Activated CD8-positive, alpha-beta T cell treated with anti-CD3 and anti-CD28 coated beads, Interleukin-2, amount 10 ng/mL, durations not matched to agents 7 days and 5 days (primary cell): ENCODE measurements at regions not wholly inside any gene's neighbourhood (a gene's known extent, or its start where the extent isn't known, plus 50 kb on each side); places are given as distances from the start of the nearest gene placed in this dataset.

Experiments used
- ATAC-seq: fragments of 150-1000 bp; cut with Tn5 transposase; one replicate; pipeline ENCODE4 v1.10.0; 2021; ENCODE audit warnings: moderate library complexity
- CTCF ChIA-PET: fragments of 350-600 bp; sonication (Branson Sonifier 250); formaldehyde crosslinking; loops from one replicate; lab custom pipeline; 2021; ENCODE audit warnings: antibody characterized with exemption; lab: Charles Lee
- POLR2A ChIA-PET: fragments of 350-600 bp; sonication (Branson Sonifier 250); formaldehyde crosslinking; loops from one replicate; lab custom pipeline; 2021; ENCODE audit warnings: antibody characterized with exemption; lab: Charles Lee
- DNase-seq: peaks from one replicate; pipeline ENCODE4 v3.0.0-alpha.2; 2020
- H3K27ac Mint-ChIP-seq: one replicate; pipeline ENCODE4 v1.8.0; 2021; ENCODE audit warnings: mild to moderate bottlenecking, mixed read lengths
- H3K27me3 Mint-ChIP-seq: one replicate; pipeline ENCODE4 v1.8.0; 2021; ENCODE audit warnings: low read depth, mixed read lengths
- H3K36me3 Mint-ChIP-seq: one replicate; pipeline ENCODE4 v1.8.0; 2021; ENCODE audit warnings: low read depth, mixed read lengths
- H3K4me1 Mint-ChIP-seq: one replicate; pipeline ENCODE4 v1.8.0; 2021; ENCODE audit warnings: low read depth, mixed read lengths
- H3K4me3 Mint-ChIP-seq: one replicate; pipeline ENCODE4 v1.8.0; 2021; ENCODE audit warnings: mild to moderate bottlenecking, mixed read lengths
- H3K9me3 Mint-ChIP-seq: one replicate; pipeline ENCODE4 v1.8.0; 2022; ENCODE audit warnings: mixed read lengths; ENCODE audit not compliant: insufficient read depth

GRCh38 chr5:28082610-28083009 is 1044.2 kb upstream of the CDH9 start:
- no peaks in the 10 kb centered on the region for H3K4me1 Mint-ChIP-seq
- POLR2A ChIA-PET = no interaction called here
- H3K9me3 Mint-ChIP-seq = peaks cover 21% of the 10 kb centered on the region
- H3K4me3 Mint-ChIP-seq = no peak overlapping the region
- DNase-seq = no peak
- no peak for ATAC-seq
- no peak overlapping the region for H3K27ac Mint-ChIP-seq
- CTCF ChIA-PET = no interaction called here
- H3K36me3 Mint-ChIP-seq = no peaks in the 10 kb centered on the region
- no peaks in the 10 kb centered on the region for H3K27me3 Mint-ChIP-seq

GRCh38 chr5:28077291-28078240 is 1039.2 kb upstream of the CDH9 start:
- Mint-ChIP-seq H3K27ac (no peak overlapping the region), H3K9me3 (peaks cover 36% of the 10 kb centered on the region), H3K27me3 (no peaks in the 10 kb centered on the region), H3K36me3 (no peaks in the 10 kb centered on the region), H3K4me1 (no peaks in the 10 kb centered on the region), H3K4me3 (no peak overlapping the region)
- ChIA-PET CTCF (no interaction called here), POLR2A (no interaction called here)
- ATAC-seq (no peak), DNase-seq (no peak)

- Mint-ChIP-seq H3K9me3 (peaks cover 15% of the 10 kb centered on the region), H3K27ac (no peak overlapping the region), H3K27me3 (no peaks in the 10 kb centered on the region), H3K36me3 (no peaks in the 10 kb centered on the region), H3K4me1 (no peaks in the 10 kb centered on the region), H3K4me3 (no peak overlapping the region)
- ATAC-seq (no peak), DNase-seq (no peak)
- ChIA-PET POLR2A (no interaction called here), CTCF (no interaction called here)
Observed at GRCh38 chr5:28066856-28067255, 1028.5 kb upstream of the CDH9 start.

- Mint-ChIP-seq H3K9me3 (peaks cover 15% of the 10 kb centered on the region), H3K4me3 (no peak overlapping the region), H3K36me3 (no peaks in the 10 kb centered on the region), H3K27ac (no peak overlapping the region), H3K4me1 (no peaks in the 10 kb centered on the region), H3K27me3 (no peaks in the 10 kb centered on the region)
- ATAC-seq = no peak
- CTCF ChIA-PET = no interaction called here
- no peak for DNase-seq
- POLR2A ChIA-PET = no interaction called here
Observed at GRCh38 chr5:28065656-28066055, 1027.3 kb upstream of the CDH9 start.

GRCh38 chr5:28046596-28046995 is 1008.2 kb upstream of the CDH9 start:
- H3K4me3 Mint-ChIP-seq = no peak overlapping the region
- no peaks in the 10 kb centered on the region for H3K27me3 Mint-ChIP-seq

GRCh38 chr5:28027851-28028250 is 989.5 kb upstream of the CDH9 start:
- POLR2A ChIA-PET = no interaction called here
- no peak overlapping the region for H3K27ac Mint-ChIP-seq
- no peaks in the 10 kb centered on the region for H3K36me3 Mint-ChIP-seq
- H3K4me3 Mint-ChIP-seq = no peak overlapping the region
- H3K9me3 Mint-ChIP-seq = peaks cover 27% of the 10 kb centered on the region
- H3K27me3 Mint-ChIP-seq = no peaks in the 10 kb centered on the region
- ATAC-seq (no peak), DNase-seq (no peak)
- no peaks in the 10 kb centered on the region for H3K4me1 Mint-ChIP-seq
- CTCF ChIA-PET = no interaction called here

More at GRCh38 chr5:28046596-28046995, 1008.2 kb upstream of the CDH9 start:
- CTCF ChIA-PET = no interaction called here
- H3K36me3 Mint-ChIP-seq = no peaks in the 10 kb centered on the region
- H3K27ac Mint-ChIP-seq = no peak overlapping the region
- POLR2A ChIA-PET = no interaction called here
- H3K4me1 Mint-ChIP-seq = no peaks in the 10 kb centered on the region
- ATAC-seq (no peak), DNase-seq (no peak)
- peaks cover 15% of the 10 kb centered on the region for H3K9me3 Mint-ChIP-seq

GRCh38 chr5:28017178-28017577 is 978.8 kb upstream of the CDH9 start:
- ATAC-seq (no peak), DNase-seq (no peak)
- Mint-ChIP-seq H3K27me3 (no peaks in the 10 kb centered on the region), H3K36me3 (no peaks in the 10 kb centered on the region), H3K4me3 (no peak overlapping the region), H3K9me3 (peaks cover 46% of the 10 kb centered on the region), H3K4me1 (no peaks in the 10 kb centered on the region), H3K27ac (no peak overlapping the region)
- ChIA-PET POLR2A (no interaction called here), CTCF (no interaction called here)

GRCh38 chr5:28014779-28015178 is 976.4 kb upstream of the CDH9 start:
- ChIA-PET CTCF (no interaction called here), POLR2A (no interaction called here)
- Mint-ChIP-seq H3K27ac (no peak overlapping the region), H3K36me3 (no peaks in the 10 kb centered on the region), H3K4me3 (no peak overlapping the region), H3K9me3 (peaks cover 51% of the 10 kb centered on the region), H3K4me1 (no peaks in the 10 kb centered on the region), H3K27me3 (no peaks in the 10 kb centered on the region)
- ATAC-seq (no peak), DNase-seq (no peak)

GRCh38 chr5:28012538-28012937 is 974.2 kb upstream of the CDH9 start:
- POLR2A ChIA-PET = no interaction called here
- Mint-ChIP-seq H3K4me1 (no peaks in the 10 kb centered on the region), H3K9me3 (peaks cover 55% of the 10 kb centered on the region), H3K4me3 (no peak overlapping the region), H3K36me3 (no peaks in the 10 kb centered on the region), H3K27ac (no peak overlapping the region), H3K27me3 (no peaks in the 10 kb centered on the region)
- DNase-seq (no peak), ATAC-seq (no peak)
- CTCF ChIA-PET = no interaction called here

GRCh38 chr5:28009576-28009975 is 971.2 kb upstream of the CDH9 start:
- Mint-ChIP-seq H3K4me3 (no peak overlapping the region), H3K27ac (no peak overlapping the region), H3K4me1 (no peaks in the 10 kb centered on the region), H3K27me3 (no peaks in the 10 kb centered on the region), H3K36me3 (no peaks in the 10 kb centered on the region), H3K9me3 (peaks cover 52% of the 10 kb centered on the region)
- CTCF ChIA-PET = no interaction called here
- POLR2A ChIA-PET = no interaction called here
- ATAC-seq = no peak
- DNase-seq = no peak

- H3K4me1 Mint-ChIP-seq = no peaks in the 10 kb centered on the region
- DNase-seq (no peak), ATAC-seq (no peak)
- POLR2A ChIA-PET = no interaction called here
- H3K9me3 Mint-ChIP-seq = peaks cover 12% of the 10 kb centered on the region
- H3K36me3 Mint-ChIP-seq = no peaks in the 10 kb centered on the region
- CTCF ChIA-PET = no interaction called here
- no peaks in the 10 kb centered on the region for H3K27me3 Mint-ChIP-seq
- no peak overlapping the region for H3K4me3 Mint-ChIP-seq
- no peak overlapping the region for H3K27ac Mint-ChIP-seq
Observed at GRCh38 chr5:27996665-27997064, 958.3 kb upstream of the CDH9 start.

- Mint-ChIP-seq H3K4me3 (no peak overlapping the region), H3K36me3 (no peaks in the 10 kb centered on the region), H3K9me3 (peaks cover 18% of the 10 kb centered on the region), H3K27me3 (no peaks in the 10 kb centered on the region), H3K4me1 (no peaks in the 10 kb centered on the region), H3K27ac (no peak overlapping the region)
- POLR2A ChIA-PET = no interaction called here
- CTCF ChIA-PET = no interaction called here
- ATAC-seq = no peak
- no peak for DNase-seq
Observed at GRCh38 chr5:27995867-27996266, 957.5 kb upstream of the CDH9 start.
